HCT116 (cell line): ENCODE measurements at regions not wholly inside any gene's neighbourhood (a gene's known extent, or its start where the extent isn't known, plus 50 kb on each side); places are given as distances from the start of the nearest gene placed in this dataset.

Source experiments
- ATAC-seq: fragments of 200-7000 bp; cut with Tn5 transposase; 2 replicates; pipeline ENCODE4 v1.9.1; 2020; ENCODE audit warnings: mild to moderate bottlenecking, moderate library complexity
- BruUV-seq: library from RNA; stranded (reverse); fragments of 400-500 nt; replicated peaks from 2 replicates; lab custom pipeline; 2021; lab: Mats Ljungman, UMichigan
- CTCF ChIA-PET: fragments of 300-600 bp; sonication (Branson Sonifier 250); formaldehyde crosslinking; loops from one replicate; lab custom pipeline; 2021; ENCODE audit warnings: antibody characterized with exemption; lab: Charles Lee
- POLR2A ChIA-PET: fragments of 300-600, 350-600 bp; sonication (Branson Sonifier 250); formaldehyde crosslinking; loops from one replicate; lab custom pipeline; 2021; ENCODE audit warnings: antibody characterized with exemption; lab: Charles Lee
- RAD21 ChIA-PET, 2 experiments: fragments of 300-600 bp; sonication (Branson Sonifier 250); formaldehyde crosslinking; loops; one replicate each; lab custom pipeline; 2023; ENCODE audit warnings: low total read pairs in 2 of 2; ENCODE audit not compliant: uncharacterized antibody in 2 of 2, unreplicated experiment in 2 of 2, low non-redundant PET in 1 of 2; lab: Charles Lee
- DNase-seq: peaks from one replicate; pipeline ENCODE4 v3.0.0-alpha.2; 2010; ENCODE audit warnings: low read depth, low spot score
- H2AFZ ChIP-seq: fragments of 200-600 bp; shearing (Covaris generic), sonication (generic); 2 replicates; pipeline ENCODE4 v1.6.1; 2017; ENCODE audit warnings: low read depth, mixed run types, mixed read lengths, antibody characterized with exemption, low read length; ENCODE audit not compliant: poor library complexity, severe bottlenecking
- H3K27ac ChIP-seq: 2 replicates; pipeline ENCODE4 v1.5.1; 2012; ENCODE audit warnings: low read depth, low read length
- H3K27me3 ChIP-seq: fragments of 200-600 bp; sonication (generic); 2 replicates; pipeline ENCODE4 v1.6.1; 2016; ENCODE audit warnings: mixed run types, low read length, mixed read lengths; ENCODE audit not compliant: insufficient read depth
- H3K36me3 ChIP-seq, 2 experiments: fragments of 200-500 bp in 1 of 2; fragments of 200-600 bp in 1 of 2; sonication (Bioruptor generic) in 1 of 2; sonication (generic) in 1 of 2; 2 replicates each; pipeline versions ENCODE4 v1.5.1 to v1.6.1; 2014 to 2016; ENCODE audit warnings: low read length in 2 of 2, inconsistent platforms in 1 of 2, mixed read lengths in 1 of 2, mixed run types in 1 of 2; ENCODE audit not compliant: insufficient read depth in 2 of 2, control insufficient read depth in 1 of 2
- H3K4me1 ChIP-seq, 2 experiments: fragments of 200-600 bp in 1 of 2; sonication (generic) in 1 of 2; 2 replicates each; pipeline versions ENCODE4 v1.5.1 to v1.6.1; 2012 to 2017; ENCODE audit warnings: low read length in 2 of 2, inconsistent platforms in 1 of 2, mild to moderate bottlenecking in 1 of 2, mixed read lengths in 1 of 2, mixed run types in 1 of 2, moderate library complexity in 1 of 2; ENCODE audit not compliant: insufficient read depth in 2 of 2, control insufficient read depth in 1 of 2
- H3K4me2 ChIP-seq: fragments of 200-600 bp; sonication (generic); 2 replicates; pipeline ENCODE4 v1.6.1; 2017; ENCODE audit warnings: mixed run types, low read length, mixed read lengths
- H3K4me3 ChIP-seq, 2 experiments: fragments of 200-600 bp in 1 of 2; sonication (generic) in 1 of 2; replicated peaks in 1 of 2; 2 replicates each; pipeline ENCODE4 v1.5.1; 2011 to 2016; ENCODE audit warnings: low read length in 2 of 2, control low read depth in 1 of 2, low read depth in 1 of 2, mild to moderate bottlenecking in 1 of 2, mixed read lengths in 1 of 2, mixed run types in 1 of 2
- H3K79me2 ChIP-seq: fragments of 200-600 bp; sonication (generic); 2 replicates; pipeline ENCODE4 v1.6.1; 2017; ENCODE audit warnings: mild to moderate bottlenecking, mixed run types, low read length, moderate library complexity, mixed read lengths; ENCODE audit not compliant: insufficient read depth
- H3K9ac ChIP-seq: fragments of 200-600 bp; sonication (generic); 2 replicates; pipeline ENCODE4 v1.6.1; 2016; ENCODE audit warnings: low read length, mixed read lengths
- H3K9me2 ChIP-seq: fragments of 200-600 bp; sonication (generic), shearing (Covaris generic); 2 replicates; pipeline ENCODE4 v1.6.1; 2017; ENCODE audit warnings: mixed run types, mild to moderate bottlenecking, moderate library complexity; ENCODE audit not compliant: insufficient read depth
- H3K9me3 ChIP-seq, 2 experiments: fragments of 200-500 bp in 1 of 2; fragments of 200-600 bp in 1 of 2; sonication (Bioruptor generic) in 1 of 2; sonication (generic) in 1 of 2; 2 replicates each; pipeline ENCODE4 v1.6.1; 2014 to 2017; ENCODE audit warnings: low read length in 2 of 2, mixed read lengths in 2 of 2, inconsistent platforms in 1 of 2, low read depth in 1 of 2, mild to moderate bottlenecking in 1 of 2, mixed run types in 1 of 2, moderate library complexity in 1 of 2; ENCODE audit not compliant: control insufficient read depth in 1 of 2, insufficient read depth in 1 of 2
- H4K20me1 ChIP-seq: fragments of 200-600 bp; sonication (generic), shearing (Covaris generic); 2 replicates; pipeline ENCODE4 v1.6.1; 2017; ENCODE audit warnings: mixed run types, mild to moderate bottlenecking, moderate library complexity; ENCODE audit not compliant: insufficient read depth
- CBX3 ChIP-seq: IDR thresholded peaks from 2 replicates; pipeline ENCODE4 v1.6.1; 2012; ENCODE audit warnings: low read depth
- CEBPB ChIP-seq: IDR thresholded peaks from 2 replicates; pipeline ENCODE4 v1.6.1; 2012; ENCODE audit warnings: low read depth
- EGR1 ChIP-seq: IDR thresholded peaks from 2 replicates; pipeline ENCODE4 v1.6.1; 2012; ENCODE audit warnings: low read depth
- ELF1 ChIP-seq: IDR thresholded peaks from 2 replicates; pipeline ENCODE4 v1.6.1; 2012; ENCODE audit warnings: low read depth, borderline replicate concordance
- EZH2 ChIP-seq: fragments of 200-600 bp; sonication (generic); IDR thresholded peaks from 2 replicates; pipeline ENCODE4 v1.6.1; 2017; ENCODE audit warnings: antibody characterized with exemption, mixed run types
- POLR2AphosphoS5 ChIP-seq: IDR thresholded peaks from 2 replicates; pipeline ENCODE4 v1.6.1; 2011; ENCODE audit warnings: mild to moderate bottlenecking, low read depth, low read length, moderate library complexity
- ZNF274 ChIP-seq: fragments of 200-500 bp; sonication (Bioruptor generic); IDR thresholded peaks from 2 replicates; pipeline ENCODE4 v1.6.1; 2014; ENCODE audit warnings: mild to moderate bottlenecking, low read depth, low read length, inconsistent platforms
- intact Hi-C: fragments of 100-400 bp; cut with micrococcal nuclease; formaldehyde crosslinking; loops from 2 replicates; pipeline ENCODE4 v1.10.0; 2022
- TF ChIP-seq, protein P1 (sequence below), 3 experiments: fragments of 200-600 bp in 1 of 3; sonication (generic) in 1 of 3; IDR thresholded peaks in 2 of 3; conservative IDR thresholded peaks in 1 of 3; 2 replicates each; pipeline ENCODE4 v1.5.1; 2012 to 2017; ENCODE audit warnings: low read depth in 2 of 3, low read length in 2 of 3, antibody characterized with exemption in 1 of 3, borderline replicate concordance in 1 of 3, control low read depth in 1 of 3, mild to moderate bottlenecking in 1 of 3, mixed read lengths in 1 of 3, mixed run types in 1 of 3, moderate library complexity in 1 of 3; ENCODE audit not compliant: insufficient read depth in 1 of 3
- TF ChIP-seq, protein P2 (sequence below): IDR thresholded peaks from 2 replicates; pipeline ENCODE4 v1.6.1; 2012
- TF ChIP-seq, protein P3 (sequence below): IDR thresholded peaks from 2 replicates; pipeline ENCODE4 v1.6.1; 2012
- TF ChIP-seq, protein P4 (sequence below): IDR thresholded peaks from 2 replicates; pipeline ENCODE4 v1.6.1; 2012; ENCODE audit warnings: low read depth

DNA sequence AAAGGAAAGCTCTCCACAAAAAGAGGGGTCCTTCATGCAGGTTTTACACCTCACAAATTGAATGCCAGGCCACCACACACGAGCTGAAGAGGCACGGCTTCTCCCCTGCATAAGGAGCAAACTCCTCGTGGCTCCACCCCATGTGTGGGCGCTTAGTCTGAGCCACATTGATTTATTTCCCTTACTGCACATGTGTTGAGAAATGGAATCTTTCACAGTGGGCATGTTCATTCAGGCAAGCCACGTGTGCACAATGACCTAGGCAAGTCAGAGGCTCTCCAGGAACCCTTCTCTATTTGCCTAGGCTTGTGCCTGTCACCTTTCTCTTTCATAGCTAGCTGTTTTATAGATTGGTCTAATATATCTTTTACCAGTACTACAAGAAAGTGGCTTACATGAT, 120.5 kb downstream of the LTN1 start:
- Histone ChIP-seq H4K20me1 (no peaks in the 10 kb centered on the region), H3K79me2 (no peaks in the 10 kb centered on the region), H3K9ac (no peak overlapping the region), H3K27ac (no peak overlapping the region), H3K9me2 (no peaks in the 10 kb centered on the region), H3K4me1 (no peaks in the 10 kb centered on the region), H2AFZ (no peak overlapping the region), H3K27me3 (no peaks in the 10 kb centered on the region), H3K4me2 (no peak overlapping the region), H3K36me3 (peaks cover 6% of the 10 kb centered on the region in 2 experiments; a peak in 3 of 4 replicates), H3K4me3 (no peak overlapping the region), H3K9me3 (no peaks in the 10 kb centered on the region)
- ChIA-PET CTCF (no interaction called here), POLR2A (no interaction called here), RAD21 (no interaction called here)
- TF ChIP-seq ELF1 (no peak), CBX3 (no peak), ZNF274 (no peak)
- TF ChIP-seq, protein P1, sequence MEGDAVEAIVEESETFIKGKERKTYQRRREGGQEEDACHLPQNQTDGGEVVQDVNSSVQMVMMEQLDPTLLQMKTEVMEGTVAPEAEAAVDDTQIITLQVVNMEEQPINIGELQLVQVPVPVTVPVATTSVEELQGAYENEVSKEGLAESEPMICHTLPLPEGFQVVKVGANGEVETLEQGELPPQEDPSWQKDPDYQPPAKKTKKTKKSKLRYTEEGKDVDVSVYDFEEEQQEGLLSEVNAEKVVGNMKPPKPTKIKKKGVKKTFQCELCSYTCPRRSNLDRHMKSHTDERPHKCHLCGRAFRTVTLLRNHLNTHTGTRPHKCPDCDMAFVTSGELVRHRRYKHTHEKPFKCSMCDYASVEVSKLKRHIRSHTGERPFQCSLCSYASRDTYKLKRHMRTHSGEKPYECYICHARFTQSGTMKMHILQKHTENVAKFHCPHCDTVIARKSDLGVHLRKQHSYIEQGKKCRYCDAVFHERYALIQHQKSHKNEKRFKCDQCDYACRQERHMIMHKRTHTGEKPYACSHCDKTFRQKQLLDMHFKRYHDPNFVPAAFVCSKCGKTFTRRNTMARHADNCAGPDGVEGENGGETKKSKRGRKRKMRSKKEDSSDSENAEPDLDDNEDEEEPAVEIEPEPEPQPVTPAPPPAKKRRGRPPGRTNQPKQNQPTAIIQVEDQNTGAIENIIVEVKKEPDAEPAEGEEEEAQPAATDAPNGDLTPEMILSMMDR (IDR thresholded peaks at IDR 0.05 in 2 of 3, conservative IDR thresholded peaks at IDR 0.05 in 1 of 3; ENCODE audit: borderline replicate concordance in 1 of 3, insufficient read depth in 1 of 3, low read depth in 2 of 3, low read length in 2 of 3) = no peak
- no peak for DNase-seq
- intact Hi-C loops = no loop called here
- no peak for ATAC-seq
- no TSS peak for BruUV-seq

DNA sequence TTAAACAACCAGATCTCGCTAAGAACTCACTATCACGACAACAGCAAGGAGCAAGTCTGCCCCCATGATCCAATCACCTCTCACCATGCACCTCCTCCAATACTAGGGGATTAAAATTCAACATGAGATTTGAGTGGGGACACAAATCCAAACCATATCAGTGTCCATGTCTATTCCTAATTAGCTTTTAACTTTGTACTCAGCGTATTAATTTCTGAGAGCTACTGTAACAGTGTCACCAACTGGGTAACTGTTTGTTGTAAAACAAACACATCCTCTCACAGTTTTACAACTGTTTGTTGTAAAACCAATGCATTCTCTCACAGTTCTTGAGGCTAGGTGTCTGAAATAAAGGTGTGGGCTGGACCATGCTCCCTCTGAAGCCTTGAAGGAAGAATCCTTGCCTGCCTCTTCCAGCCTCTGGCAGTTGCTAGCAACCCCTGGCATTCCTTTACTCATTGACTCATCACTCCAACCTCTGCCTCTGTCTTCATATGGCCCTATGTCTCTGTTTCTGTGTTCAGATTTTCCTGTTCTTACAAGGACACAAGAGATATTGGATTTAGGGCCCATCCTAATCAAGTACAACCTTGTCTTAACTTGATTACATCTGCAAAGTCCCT, 121.2 kb downstream of the LTN1 start:
- Histone ChIP-seq H3K9me2 (no peaks in the 10 kb centered on the region), H3K9me3 (no peaks in the 10 kb centered on the region), H4K20me1 (no peaks in the 10 kb centered on the region), H3K4me3 (no peak overlapping the region), H2AFZ (no peak overlapping the region), H3K36me3 (peaks cover 6% of the 10 kb centered on the region in 2 experiments; a peak in 2 of 4 replicates), H3K79me2 (no peaks in the 10 kb centered on the region), H3K4me2 (no peak overlapping the region), H3K27me3 (no peaks in the 10 kb centered on the region), H3K27ac (no peak overlapping the region), H3K9ac (no peak overlapping the region), H3K4me1 (no peaks in the 10 kb centered on the region)
- BruUV-seq = no TSS peak
- no peak for ATAC-seq
- intact Hi-C loops = no loop called here
- ChIA-PET POLR2A (no interaction called here), RAD21 (no interaction called here), CTCF (no interaction called here)
- no peak for DNase-seq
- TF ChIP-seq, protein P2, sequence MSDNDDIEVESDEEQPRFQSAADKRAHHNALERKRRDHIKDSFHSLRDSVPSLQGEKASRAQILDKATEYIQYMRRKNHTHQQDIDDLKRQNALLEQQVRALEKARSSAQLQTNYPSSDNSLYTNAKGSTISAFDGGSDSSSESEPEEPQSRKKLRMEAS = no peak
- TF ChIP-seq CEBPB (no peak), POLR2AphosphoS5 (no peak), EZH2 (no peak), EGR1 (no peak)
- TF ChIP-seq, protein P1 (IDR thresholded peaks at IDR 0.05 in 2 of 3, conservative IDR thresholded peaks at IDR 0.05 in 1 of 3; ENCODE audit: borderline replicate concordance in 1 of 3, insufficient read depth in 1 of 3, low read depth in 2 of 3, low read length in 2 of 3) = no peak
- TF ChIP-seq, protein P3, sequence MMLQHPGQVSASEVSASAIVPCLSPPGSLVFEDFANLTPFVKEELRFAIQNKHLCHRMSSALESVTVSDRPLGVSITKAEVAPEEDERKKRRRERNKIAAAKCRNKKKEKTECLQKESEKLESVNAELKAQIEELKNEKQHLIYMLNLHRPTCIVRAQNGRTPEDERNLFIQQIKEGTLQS = no peak
- TF ChIP-seq, protein P4, sequence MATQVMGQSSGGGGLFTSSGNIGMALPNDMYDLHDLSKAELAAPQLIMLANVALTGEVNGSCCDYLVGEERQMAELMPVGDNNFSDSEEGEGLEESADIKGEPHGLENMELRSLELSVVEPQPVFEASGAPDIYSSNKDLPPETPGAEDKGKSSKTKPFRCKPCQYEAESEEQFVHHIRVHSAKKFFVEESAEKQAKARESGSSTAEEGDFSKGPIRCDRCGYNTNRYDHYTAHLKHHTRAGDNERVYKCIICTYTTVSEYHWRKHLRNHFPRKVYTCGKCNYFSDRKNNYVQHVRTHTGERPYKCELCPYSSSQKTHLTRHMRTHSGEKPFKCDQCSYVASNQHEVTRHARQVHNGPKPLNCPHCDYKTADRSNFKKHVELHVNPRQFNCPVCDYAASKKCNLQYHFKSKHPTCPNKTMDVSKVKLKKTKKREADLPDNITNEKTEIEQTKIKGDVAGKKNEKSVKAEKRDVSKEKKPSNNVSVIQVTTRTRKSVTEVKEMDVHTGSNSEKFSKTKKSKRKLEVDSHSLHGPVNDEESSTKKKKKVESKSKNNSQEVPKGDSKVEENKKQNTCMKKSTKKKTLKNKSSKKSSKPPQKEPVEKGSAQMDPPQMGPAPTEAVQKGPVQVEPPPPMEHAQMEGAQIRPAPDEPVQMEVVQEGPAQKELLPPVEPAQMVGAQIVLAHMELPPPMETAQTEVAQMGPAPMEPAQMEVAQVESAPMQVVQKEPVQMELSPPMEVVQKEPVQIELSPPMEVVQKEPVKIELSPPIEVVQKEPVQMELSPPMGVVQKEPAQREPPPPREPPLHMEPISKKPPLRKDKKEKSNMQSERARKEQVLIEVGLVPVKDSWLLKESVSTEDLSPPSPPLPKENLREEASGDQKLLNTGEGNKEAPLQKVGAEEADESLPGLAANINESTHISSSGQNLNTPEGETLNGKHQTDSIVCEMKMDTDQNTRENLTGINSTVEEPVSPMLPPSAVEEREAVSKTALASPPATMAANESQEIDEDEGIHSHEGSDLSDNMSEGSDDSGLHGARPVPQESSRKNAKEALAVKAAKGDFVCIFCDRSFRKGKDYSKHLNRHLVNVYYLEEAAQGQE = no peak
